ENCODE measurements at regions not wholly inside any gene's neighbourhood (a gene's known extent, or its start where the extent isn't known, plus 50 kb on each side); places are given as distances from the start of the nearest gene placed in this dataset.
"Not testable (repeated sequence)": the region's sequence is repeated elsewhere in the genome, so short reads cannot be mapped to it uniquely, and the experiment has no call there.

- not testable (repeated sequence) for TF ChIP-seq CTBP1 (IDR thresholded peaks at IDR 0.05; ENCODE audit: borderline replicate concordance); FOXA1 (IDR thresholded peaks at IDR 0.05); BHLHE40 (IDR thresholded peaks at IDR 0.05; ENCODE audit: borderline replicate concordance); SUZ12 (IDR thresholded peaks at IDR 0.05); SP1 (IDR thresholded peaks at IDR 0.05); ELF4 (IDR thresholded peaks at IDR 0.05); L3MBTL2 (conservative IDR thresholded peaks at IDR 0.05); HDGF (IDR thresholded peaks at IDR 0.05; ENCODE audit: borderline replicate concordance); ZNF384 (IDR thresholded peaks at IDR 0.05); FOXM1 (IDR thresholded peaks at IDR 0.05; ENCODE audit: borderline replicate concordance); NFRKB (IDR thresholded peaks at IDR 0.05); TARDBP (IDR thresholded peaks at IDR 0.05); FOXK2 (IDR thresholded peaks at IDR 0.05)
Measured at GRCh38 chr6:86478316-86478715, 459.0 kb upstream of the HTR1E start.

All from HEK293T (cell line).